Tibial artery (tissue), 4 donors: ENCODE measurements at regions not wholly inside any gene's neighbourhood (a gene's known extent, or its start where the extent isn't known, plus 50 kb on each side); places are given as distances from the start of the nearest gene placed in this dataset.

Source experiments
- DNase-seq, 2 donors: peaks; one replicate each; pipeline ENCODE4 v3.0.0-alpha.2; 2019
- H3K27ac ChIP-seq, 2 donors: fragments of 200-600 bp; sonication (generic) in 1 of 2; 1 replicate in 1 of 2; 2 replicates in 1 of 2; pipeline ENCODE4 v1.5.1; 2018 to 2019; ENCODE audit warnings: mild to moderate bottlenecking in 1 of 2
- H3K27me3 ChIP-seq, 2 donors: fragments of 200-600 bp; sonication (generic) in 1 of 2; one replicate each; pipeline versions ENCODE4 v1.5.1 to v1.6.0; 2016 to 2019
- H3K36me3 ChIP-seq, 3 donors: fragments of 200-600 bp; sonication (generic) in 2 of 3; one replicate each; pipeline ENCODE4 v1.5.1; 2016 to 2019; ENCODE audit warnings: mild to moderate bottlenecking in 2 of 3
- H3K4me1 ChIP-seq, 4 donors: fragments of 200-600 bp; sonication (generic) in 2 of 4; 1 replicate in 3 of 4; 2 replicates in 1 of 4; pipeline ENCODE4 v1.5.1; 2016 to 2019
- H3K4me3 ChIP-seq, 2 donors: fragments of 200-600 bp; sonication (generic) in 1 of 2; 1 replicate in 1 of 2; 2 replicates in 1 of 2; pipeline ENCODE4 v1.5.1; 2018 to 2019; ENCODE audit warnings: mild to moderate bottlenecking in 2 of 2
- H3K9me3 ChIP-seq, 3 donors: fragments of 200-600 bp; sonication (generic) in 1 of 3; one replicate each; pipeline ENCODE4 v1.5.1; 2016 to 2019
- intact Hi-C: fragments of 100-400 bp; cut with DNase I; formaldehyde crosslinking; loops from one replicate; pipeline ENCODE4 v1.15.0; 2023; ENCODE audit warnings: low total_unique reads
- TF ChIP-seq, protein P1 (sequence below), 2 experiments: fragments of 200-600 bp in 1 of 2; fragments of 450-650 bp in 1 of 2; IDR thresholded peaks; one replicate each; pipeline ENCODE4 v1.5.1; 2017 to 2019; ENCODE audit warnings: antibody characterized with exemption in 2 of 2, mild to moderate bottlenecking in 1 of 2, moderate library complexity in 1 of 2

DNA sequence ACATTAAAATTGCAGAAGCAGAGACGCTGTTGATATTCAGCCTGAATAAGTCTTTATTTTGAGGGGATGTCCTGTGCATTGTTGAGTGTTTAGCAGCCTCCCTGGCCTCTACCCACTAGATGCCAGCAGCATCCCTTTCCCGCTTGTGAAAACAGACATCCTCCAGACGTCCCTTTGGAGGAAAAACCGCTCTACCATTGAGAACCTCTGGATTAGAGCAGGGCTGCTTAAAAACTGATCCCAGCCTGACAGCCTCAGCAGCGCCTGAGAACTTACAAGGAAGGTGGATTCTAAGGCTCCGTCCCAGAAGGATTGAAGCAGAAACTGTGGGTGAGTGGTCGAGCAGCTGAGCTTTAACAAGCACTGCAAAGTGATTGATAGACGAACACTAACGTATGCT is 349.7 kb downstream of the CYRIA start:
- DNase-seq = no peak
- Histone ChIP-seq H3K4me3 (no peak overlapping the region), H3K4me1 (no peaks in the 10 kb centered on the region), H3K27me3 (no peaks in the 10 kb centered on the region), H3K9me3 (no peaks in the 10 kb centered on the region), H3K36me3 (no peaks in the 10 kb centered on the region), H3K27ac (no peak overlapping the region)
- TF ChIP-seq, protein P1, sequence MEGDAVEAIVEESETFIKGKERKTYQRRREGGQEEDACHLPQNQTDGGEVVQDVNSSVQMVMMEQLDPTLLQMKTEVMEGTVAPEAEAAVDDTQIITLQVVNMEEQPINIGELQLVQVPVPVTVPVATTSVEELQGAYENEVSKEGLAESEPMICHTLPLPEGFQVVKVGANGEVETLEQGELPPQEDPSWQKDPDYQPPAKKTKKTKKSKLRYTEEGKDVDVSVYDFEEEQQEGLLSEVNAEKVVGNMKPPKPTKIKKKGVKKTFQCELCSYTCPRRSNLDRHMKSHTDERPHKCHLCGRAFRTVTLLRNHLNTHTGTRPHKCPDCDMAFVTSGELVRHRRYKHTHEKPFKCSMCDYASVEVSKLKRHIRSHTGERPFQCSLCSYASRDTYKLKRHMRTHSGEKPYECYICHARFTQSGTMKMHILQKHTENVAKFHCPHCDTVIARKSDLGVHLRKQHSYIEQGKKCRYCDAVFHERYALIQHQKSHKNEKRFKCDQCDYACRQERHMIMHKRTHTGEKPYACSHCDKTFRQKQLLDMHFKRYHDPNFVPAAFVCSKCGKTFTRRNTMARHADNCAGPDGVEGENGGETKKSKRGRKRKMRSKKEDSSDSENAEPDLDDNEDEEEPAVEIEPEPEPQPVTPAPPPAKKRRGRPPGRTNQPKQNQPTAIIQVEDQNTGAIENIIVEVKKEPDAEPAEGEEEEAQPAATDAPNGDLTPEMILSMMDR (IDR thresholded peaks at IDR 0.05) = no peak
- intact Hi-C loops = no loop called here

DNA sequence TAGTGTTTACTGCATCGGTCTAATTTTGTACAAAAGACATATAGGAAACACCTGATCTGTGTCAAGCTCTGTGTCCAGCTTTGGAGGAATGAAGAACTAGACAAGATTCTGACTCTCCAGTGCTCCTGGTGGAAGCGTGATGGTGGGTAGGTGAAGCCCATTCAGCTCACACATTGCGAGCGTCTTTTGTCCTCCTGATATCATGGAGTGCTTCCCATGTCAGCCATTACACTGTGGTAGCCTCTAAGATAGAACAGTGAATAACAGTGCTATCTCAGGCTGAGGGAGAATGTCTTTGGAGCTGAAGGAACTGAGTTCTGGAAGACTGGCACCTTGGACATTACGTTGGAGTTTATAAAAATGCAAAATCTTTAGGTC is 350.2 kb downstream of the CYRIA start:
- H3K27me3 ChIP-seq = no peaks in the 10 kb centered on the region
- H3K27ac ChIP-seq = no peak overlapping the region
- H3K4me1 ChIP-seq = no peaks in the 10 kb centered on the region
- no peak for DNase-seq
- H3K36me3 ChIP-seq = no peaks in the 10 kb centered on the region
- intact Hi-C loops = no loop called here
- H3K9me3 ChIP-seq = no peaks in the 10 kb centered on the region
- TF ChIP-seq, protein P1 (IDR thresholded peaks at IDR 0.05) = no peak
- H3K4me3 ChIP-seq = no peak overlapping the region

DNA sequence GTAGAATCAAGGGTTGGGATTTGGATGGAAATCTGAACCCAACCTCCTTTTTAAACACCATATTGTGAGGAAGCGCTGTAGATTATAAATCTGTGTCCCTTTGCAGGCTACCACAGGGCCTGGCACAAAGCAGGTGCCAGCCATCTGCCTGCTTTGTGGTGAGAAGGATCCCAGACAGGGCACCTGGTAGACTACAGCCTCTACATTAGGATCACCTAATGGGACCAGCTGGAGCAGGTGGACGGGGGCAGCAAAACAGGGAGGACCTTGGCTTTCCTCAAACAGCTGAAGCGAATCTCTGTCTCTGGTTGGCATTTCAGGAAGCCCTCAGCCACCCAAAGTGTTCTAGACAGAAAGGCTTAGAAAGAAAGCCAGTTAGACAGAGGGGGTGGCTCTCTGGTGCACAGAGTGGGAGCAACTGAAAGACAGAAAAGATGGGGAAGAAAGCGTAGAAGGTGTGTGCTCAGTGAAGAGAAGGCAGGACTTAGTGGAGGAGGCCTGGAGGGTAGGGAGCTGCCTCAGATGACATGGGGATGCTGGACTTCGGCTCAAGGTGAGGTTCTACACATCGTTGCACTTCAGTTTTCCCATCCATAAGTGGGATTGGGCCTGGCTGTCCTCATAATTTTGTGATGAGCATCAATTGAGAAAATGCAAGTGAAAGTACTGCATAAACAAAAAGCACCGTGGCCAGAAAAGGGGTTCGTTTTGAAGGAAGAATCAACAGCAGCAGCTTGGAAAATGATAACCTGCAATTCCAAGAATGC is 350.8 kb downstream of the CYRIA start:
- Histone ChIP-seq H3K36me3 (no peaks in the 10 kb centered on the region), H3K4me3 (no peak overlapping the region), H3K9me3 (no peaks in the 10 kb centered on the region), H3K27me3 (no peaks in the 10 kb centered on the region), H3K27ac (no peak overlapping the region), H3K4me1 (no peaks in the 10 kb centered on the region)
- DNase-seq = no peak
- intact Hi-C loops = no loop called here
- TF ChIP-seq, protein P1 (IDR thresholded peaks at IDR 0.05) = no peak

DNA sequence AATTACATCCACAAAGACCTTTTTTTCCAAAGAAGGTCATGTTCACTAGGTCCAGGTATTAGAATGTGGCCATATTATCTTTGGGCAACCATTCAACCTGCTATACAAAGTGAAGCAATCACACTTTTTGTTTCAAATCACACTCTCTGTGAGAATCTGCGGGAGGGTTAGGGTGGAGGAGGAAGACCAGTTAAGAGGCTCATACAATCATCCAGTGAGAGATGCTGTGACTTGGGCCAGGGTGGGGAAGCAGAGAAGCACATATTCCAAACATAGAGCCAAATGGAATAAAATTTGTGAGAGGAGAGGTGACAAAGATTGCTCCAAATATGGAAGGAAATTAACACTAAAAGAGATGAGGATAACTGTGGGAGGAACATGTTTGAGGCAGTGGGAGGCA is 351.6 kb downstream of the CYRIA start:
- Histone ChIP-seq H3K27ac (no peak overlapping the region), H3K4me1 (no peaks in the 10 kb centered on the region), H3K9me3 (no peaks in the 10 kb centered on the region), H3K36me3 (no peaks in the 10 kb centered on the region), H3K27me3 (no peaks in the 10 kb centered on the region), H3K4me3 (no peak overlapping the region)
- DNase-seq = no peak
- intact Hi-C loops = no loop called here
- TF ChIP-seq, protein P1 (IDR thresholded peaks at IDR 0.05) = no peak

DNA sequence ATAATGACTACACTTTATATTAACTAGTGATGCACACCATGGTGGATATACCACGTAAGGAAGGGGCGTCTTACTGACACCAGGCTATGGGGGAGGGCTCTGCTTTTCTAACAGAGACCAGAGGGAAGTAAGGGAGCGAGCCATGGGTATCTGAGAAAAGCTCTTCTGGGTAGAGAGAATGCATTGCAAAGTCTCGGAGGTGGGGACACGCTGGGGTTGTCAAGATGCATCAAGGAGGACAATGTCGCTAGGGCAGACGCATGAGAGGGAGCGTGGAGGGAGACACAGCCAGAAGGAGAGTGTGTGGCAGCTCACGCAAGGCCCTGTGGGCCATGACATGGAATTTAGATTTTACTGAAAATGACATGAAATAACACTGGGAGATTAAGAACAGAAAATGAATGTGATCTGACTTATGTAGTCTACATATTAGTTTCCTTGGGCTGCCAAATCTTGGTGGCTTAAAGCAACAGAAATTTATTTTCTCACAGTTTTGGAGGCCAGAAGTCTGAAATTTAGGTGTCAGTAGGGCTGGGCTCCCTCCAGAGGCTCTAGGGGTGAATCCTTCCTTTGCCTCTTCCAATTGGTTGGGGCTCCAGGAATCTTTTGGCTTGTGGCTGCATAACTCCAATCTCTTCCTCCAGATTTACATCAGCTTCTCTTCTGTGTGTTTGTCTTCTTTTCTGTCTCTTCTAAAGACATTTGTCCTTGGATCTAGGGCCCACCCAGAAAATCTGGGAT is 352.2 kb downstream of the CYRIA start:
- no peaks in the 10 kb centered on the region for H3K9me3 ChIP-seq
- no peak overlapping the region for H3K27ac ChIP-seq
- H3K27me3 ChIP-seq = no peaks in the 10 kb centered on the region
- intact Hi-C loops = no loop called here
- no peaks in the 10 kb centered on the region for H3K4me1 ChIP-seq
- H3K36me3 ChIP-seq = no peaks in the 10 kb centered on the region
- no peak overlapping the region for H3K4me3 ChIP-seq
- no peak for DNase-seq
- TF ChIP-seq, protein P1 (IDR thresholded peaks at IDR 0.05) = no peak
